A549 (cell line): ENCODE measurements at regions not wholly inside any gene's neighbourhood (a gene's known extent, or its start where the extent isn't known, plus 50 kb on each side); places are given as distances from the start of the nearest gene placed in this dataset.

Experiments
- CHD2 ChIP-seq: fragments of 150-350 bp; IDR thresholded peaks from 2 replicates; pipeline ENCODE4 v1.6.1; 2014; ENCODE audit warnings: low read length; ENCODE audit not compliant: partially characterized antibody
- EP300 ChIP-seq, 2 experiments: fragments of >200 bp; sonication (Bioruptor Twin); formaldehyde crosslinking; IDR thresholded peaks; 2 replicates in 1 of 2; 3 replicates in 1 of 2; pipeline ENCODE4 v1.6.1; 2016 to 2017
- KDM1A ChIP-seq: fragments of 200-600 bp; sonication (generic); IDR thresholded peaks from 2 replicates; pipeline ENCODE4 v1.6.1; 2016; ENCODE audit warnings: low read depth, mild to moderate bottlenecking
- MAFK ChIP-seq: fragments of 450-650 bp; IDR thresholded peaks from 2 replicates; pipeline ENCODE4 v1.6.1; 2014; ENCODE audit not compliant: partially characterized antibody
- MAZ ChIP-seq: fragments of 150-350 bp; IDR thresholded peaks from 2 replicates; pipeline ENCODE4 v1.6.1; 2014; ENCODE audit warnings: antibody characterized with exemption, low read depth, low read length, borderline replicate concordance
- MYC ChIP-seq: IDR thresholded peaks from 2 replicates; pipeline ENCODE4 v1.6.1; 2012; ENCODE audit warnings: mild to moderate bottlenecking, inconsistent platforms, low read length, improper control_type of control experiment, borderline replicate concordance
- PHF8 ChIP-seq: fragments of 200-600 bp; sonication (generic); IDR thresholded peaks from 2 replicates; pipeline ENCODE4 v1.6.1; 2016; ENCODE audit warnings: low read depth, mild to moderate bottlenecking, antibody characterized with exemption, moderate library complexity, borderline replicate concordance
- POLR2A ChIP-seq: IDR thresholded peaks from 2 replicates; pipeline ENCODE4 v1.6.1; 2012; ENCODE audit warnings: mild to moderate bottlenecking, low read length
- RAD21 ChIP-seq, 2 experiments: fragments of >200 bp in 1 of 2; sonication (Bioruptor Twin) in 1 of 2; formaldehyde crosslinking in 1 of 2; IDR thresholded peaks in 1 of 2; conservative IDR thresholded peaks in 1 of 2; 2 replicates in 1 of 2; 3 replicates in 1 of 2; pipeline ENCODE4 v1.6.1; 2012 to 2018; ENCODE audit warnings: inconsistent platforms in 1 of 2
- RFX5 ChIP-seq: fragments of 450-650 bp; IDR thresholded peaks from 2 replicates; pipeline ENCODE4 v1.7.1; 2014; ENCODE audit warnings: antibody characterized with exemption, mild to moderate bottlenecking, moderate library complexity
- TF ChIP-seq, protein P1 (sequence below): fragments of 150-350 bp; IDR thresholded peaks from 2 replicates; pipeline ENCODE4 v1.6.1; 2014; ENCODE audit warnings: low read depth, mild to moderate bottlenecking, low read length
- TF ChIP-seq, protein P2 (sequence below): fragments of >200 bp; sonication (Bioruptor Twin); formaldehyde crosslinking; IDR thresholded peaks from 3 replicates; pipeline ENCODE4 v1.5.1; 2016

- TF ChIP-seq RAD21 (conservative IDR thresholded peaks at IDR 0.05 in 1 of 2, IDR thresholded peaks at IDR 0.05 in 1 of 2) = no peak
- TF ChIP-seq PHF8 = no peak
- TF ChIP-seq, protein P1, sequence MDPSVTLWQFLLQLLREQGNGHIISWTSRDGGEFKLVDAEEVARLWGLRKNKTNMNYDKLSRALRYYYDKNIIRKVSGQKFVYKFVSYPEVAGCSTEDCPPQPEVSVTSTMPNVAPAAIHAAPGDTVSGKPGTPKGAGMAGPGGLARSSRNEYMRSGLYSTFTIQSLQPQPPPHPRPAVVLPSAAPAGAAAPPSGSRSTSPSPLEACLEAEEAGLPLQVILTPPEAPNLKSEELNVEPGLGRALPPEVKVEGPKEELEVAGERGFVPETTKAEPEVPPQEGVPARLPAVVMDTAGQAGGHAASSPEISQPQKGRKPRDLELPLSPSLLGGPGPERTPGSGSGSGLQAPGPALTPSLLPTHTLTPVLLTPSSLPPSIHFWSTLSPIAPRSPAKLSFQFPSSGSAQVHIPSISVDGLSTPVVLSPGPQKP = no peak
- TF ChIP-seq CHD2 = no peak
- no peak for TF ChIP-seq RFX5
- TF ChIP-seq, protein P2, sequence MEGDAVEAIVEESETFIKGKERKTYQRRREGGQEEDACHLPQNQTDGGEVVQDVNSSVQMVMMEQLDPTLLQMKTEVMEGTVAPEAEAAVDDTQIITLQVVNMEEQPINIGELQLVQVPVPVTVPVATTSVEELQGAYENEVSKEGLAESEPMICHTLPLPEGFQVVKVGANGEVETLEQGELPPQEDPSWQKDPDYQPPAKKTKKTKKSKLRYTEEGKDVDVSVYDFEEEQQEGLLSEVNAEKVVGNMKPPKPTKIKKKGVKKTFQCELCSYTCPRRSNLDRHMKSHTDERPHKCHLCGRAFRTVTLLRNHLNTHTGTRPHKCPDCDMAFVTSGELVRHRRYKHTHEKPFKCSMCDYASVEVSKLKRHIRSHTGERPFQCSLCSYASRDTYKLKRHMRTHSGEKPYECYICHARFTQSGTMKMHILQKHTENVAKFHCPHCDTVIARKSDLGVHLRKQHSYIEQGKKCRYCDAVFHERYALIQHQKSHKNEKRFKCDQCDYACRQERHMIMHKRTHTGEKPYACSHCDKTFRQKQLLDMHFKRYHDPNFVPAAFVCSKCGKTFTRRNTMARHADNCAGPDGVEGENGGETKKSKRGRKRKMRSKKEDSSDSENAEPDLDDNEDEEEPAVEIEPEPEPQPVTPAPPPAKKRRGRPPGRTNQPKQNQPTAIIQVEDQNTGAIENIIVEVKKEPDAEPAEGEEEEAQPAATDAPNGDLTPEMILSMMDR = no peak
- no peak for TF ChIP-seq MAZ
- TF ChIP-seq KDM1A = no peak
- TF ChIP-seq POLR2A = no peak
- TF ChIP-seq MYC = no peak
- TF ChIP-seq MAFK = no peak
- TF ChIP-seq EP300 (IDR thresholded peaks at IDR 0.05) = no peak
These were observed 581.5 kb upstream of the TMEM132C start for GRCh38 chr12:127685491-127685890.
